ENCODE measurements at regions not wholly inside any gene's neighbourhood (a gene's known extent, or its start where the extent isn't known, plus 50 kb on each side); places are given as distances from the start of the nearest gene placed in this dataset.

- Histone ChIP-seq H3K36me3 (no peaks in the 10 kb centered on the region), H3K27ac (peak overlapping the region; percentile 45), H3K27me3 (no peaks in the 10 kb centered on the region), H3K4me1 (peaks cover 59% of the 10 kb centered on the region), H3K4me3 (no peak overlapping the region), H3K9me3 (no peaks in the 10 kb centered on the region)
- DNase-seq (no peak), ATAC-seq (no peak)
- TF ChIP-seq CTCF (IDR thresholded peaks at IDR 0.05) = no peak
- intact Hi-C loops (cut with DNase I) = no loop called here
Observed at GRCh38 chr2:39511219-39511604, 74.1 kb upstream of the MAP4K3 start.

GRCh38 chr2:39511605-39512433 lies 74.7 kb upstream of the MAP4K3 start:
- DNase-seq (no peak), ATAC-seq (peak; percentile 27)
- no peaks in the 10 kb centered on the region for H3K9me3 ChIP-seq
- intact Hi-C loops (cut with DNase I) = no loop called here
- TF ChIP-seq CTCF (IDR thresholded peaks at IDR 0.05) = no peak
- peak overlapping the region; percentile 45 for H3K27ac ChIP-seq
- H3K27me3 ChIP-seq = no peaks in the 10 kb centered on the region
- H3K4me1 ChIP-seq = peaks cover 65% of the 10 kb centered on the region
- H3K36me3 ChIP-seq = no peaks in the 10 kb centered on the region
- no peak overlapping the region for H3K4me3 ChIP-seq

GRCh38 chr2:39512434-39512935 lies 75.4 kb upstream of the MAP4K3 start:
- Histone ChIP-seq H3K4me1 (peaks cover 72% of the 10 kb centered on the region), H3K27me3 (no peaks in the 10 kb centered on the region), H3K4me3 (no peak overlapping the region), H3K9me3 (no peaks in the 10 kb centered on the region), H3K27ac (peak overlapping the region; percentile 70), H3K36me3 (no peaks in the 10 kb centered on the region)
- intact Hi-C loops (cut with DNase I) = no loop called here
- TF ChIP-seq CTCF (IDR thresholded peaks at IDR 0.05) = no peak
- ATAC-seq (peak; percentile 24), DNase-seq (no peak)

GRCh38 chr2:39512941-39513340 lies 75.9 kb upstream of the MAP4K3 start:
- Histone ChIP-seq H3K27me3 (no peaks in the 10 kb centered on the region), H3K4me3 (no peak overlapping the region), H3K36me3 (no peaks in the 10 kb centered on the region), H3K27ac (peak overlapping the region; percentile 70), H3K9me3 (no peaks in the 10 kb centered on the region), H3K4me1 (peaks cover 76% of the 10 kb centered on the region)
- DNase-seq (no peak), ATAC-seq (no peak)
- no peak for TF ChIP-seq CTCF (IDR thresholded peaks at IDR 0.05)
- intact Hi-C loops (cut with DNase I) = no loop called here

- DNase-seq = no peak
Observed at GRCh38 chr2:39513641-39514094, 76.6 kb upstream of the MAP4K3 start.

More at GRCh38 chr2:39513641-39514094, 76.6 kb upstream of the MAP4K3 start:
- ATAC-seq = peak; percentile 93
- peak overlapping the region; percentile 70 for H3K27ac ChIP-seq
- H3K27me3 ChIP-seq = no peaks in the 10 kb centered on the region
- intact Hi-C loops (cut with DNase I) = no loop called here
- no peak overlapping the region for H3K4me3 ChIP-seq
- no peaks in the 10 kb centered on the region for H3K36me3 ChIP-seq
- TF ChIP-seq CTCF (IDR thresholded peaks at IDR 0.05) = peak; percentile 62
- peaks cover 79% of the 10 kb centered on the region for H3K4me1 ChIP-seq
- H3K9me3 ChIP-seq = no peaks in the 10 kb centered on the region

All from upper lobe of right lung (tissue), 1 donor.